ENCODE measurements at regions not wholly inside any gene's neighbourhood (a gene's known extent, or its start where the extent isn't known, plus 50 kb on each side); places are given as distances from the start of the nearest gene placed in this dataset.
A peak's percentile ranks its signal among the peaks of the same experiment; 100 is the strongest.

- no TSS peak for BruUV-seq (replicated peaks)
- no peaks in the 10 kb centered on the region for H3K9me3 ChIP-seq (ENCODE audit: low read length)
- no peak overlapping the region for H2AFZ ChIP-seq (ENCODE audit: low read length)
- H3F3A ChIP-seq (ENCODE audit: low read length, unreplicated experiment), result no peaks in the 10 kb centered on the region
- ChIA-PET CTCF (no interaction called here), POLR2A (ENCODE audit: unreplicated experiment) (no interaction called here)
- no peaks in the 10 kb centered on the region for H3K4me1 ChIP-seq (ENCODE audit: insufficient read depth, low read length)
- no peak overlapping the region for H3K9ac ChIP-seq (ENCODE audit: low read length)
- intact Hi-C loops (cut with micrococcal nuclease), result no loop called here
- H3K79me2 ChIP-seq (ENCODE audit: low read length), result no peaks in the 10 kb centered on the region
- no peak overlapping the region for H3K4me3 ChIP-seq (ENCODE audit: low read length)
- H3K27ac ChIP-seq (ENCODE audit: low read length), result no peak overlapping the region
- no peaks in the 10 kb centered on the region for H3K9me2 ChIP-seq (replicated peaks; ENCODE audit: low read length)
- H3K27me3 ChIP-seq (ENCODE audit: low read length), result no peaks in the 10 kb centered on the region
- H3K36me3 ChIP-seq (ENCODE audit: low read depth, low read length), result no peaks in the 10 kb centered on the region
- no peaks in the 10 kb centered on the region for H4K20me1 ChIP-seq (ENCODE audit: low read length)
- H3K4me2 ChIP-seq (ENCODE audit: low read length), result no peak overlapping the region
- no peak for TF ChIP-seq CTCF (conservative IDR thresholded peaks at IDR 0.05; ENCODE audit: low read depth, low read length)
- TF ChIP-seq EZH2phosphoT487 (IDR thresholded peaks at IDR 0.05; ENCODE audit: borderline replicate concordance, low read length), result no peak
- no peak for TF ChIP-seq EZH2 (IDR thresholded peaks at IDR 0.05; ENCODE audit: low read length, unreplicated experiment)
- no peak for DNase-seq
- no peak for ATAC-seq
These were observed 863.6 kb downstream of the RPA4 start for GRCh38 chrX:97747346-97747745.

- intact Hi-C loops (cut with micrococcal nuclease), result no loop called here
- H3K9me2 ChIP-seq (replicated peaks; ENCODE audit: low read length), result no peaks in the 10 kb centered on the region
- no peak overlapping the region for H3K4me2 ChIP-seq (ENCODE audit: low read length)
- H3K4me3 ChIP-seq (ENCODE audit: low read length), result no peak overlapping the region
- ATAC-seq (no peak), DNase-seq (no peak)
- H3K36me3 ChIP-seq (ENCODE audit: low read depth, low read length), result no peaks in the 10 kb centered on the region
- no peaks in the 10 kb centered on the region for H3K27me3 ChIP-seq (ENCODE audit: low read length)
- no peak overlapping the region for H3K9ac ChIP-seq (ENCODE audit: low read length)
- ChIA-PET CTCF (no interaction called here), POLR2A (ENCODE audit: unreplicated experiment) (no interaction called here)
- H4K20me1 ChIP-seq (ENCODE audit: low read length), result no peaks in the 10 kb centered on the region
- H3K4me1 ChIP-seq (ENCODE audit: insufficient read depth, low read length), result no peaks in the 10 kb centered on the region
- H3K79me2 ChIP-seq (ENCODE audit: low read length), result no peaks in the 10 kb centered on the region
- BruUV-seq (replicated peaks), result no TSS peak
- no peak overlapping the region for H3K27ac ChIP-seq (ENCODE audit: low read length)
- no peak for TF ChIP-seq EZH2phosphoT487 (IDR thresholded peaks at IDR 0.05; ENCODE audit: borderline replicate concordance, low read length)
- no peak for TF ChIP-seq CTCF (conservative IDR thresholded peaks at IDR 0.05; ENCODE audit: low read depth, low read length)
- TF ChIP-seq EZH2 (IDR thresholded peaks at IDR 0.05; ENCODE audit: low read length, unreplicated experiment), result no peak
- H2AFZ ChIP-seq (ENCODE audit: low read length), result no peak overlapping the region
- no peaks in the 10 kb centered on the region for H3F3A ChIP-seq (ENCODE audit: low read length, unreplicated experiment)
- no peaks in the 10 kb centered on the region for H3K9me3 ChIP-seq (ENCODE audit: low read length)
These were observed 867.3 kb downstream of the RPA4 start for GRCh38 chrX:97751016-97751415.

GRCh38 chrX:97751735-97752134 is 868.0 kb downstream of the RPA4 start:
- intact Hi-C loops (cut with micrococcal nuclease), result no loop called here
- ATAC-seq (no peak), DNase-seq (peak; percentile 17)
- Histone ChIP-seq H3K4me2 (ENCODE audit: low read length) (no peak overlapping the region), H4K20me1 (ENCODE audit: low read length) (no peaks in the 10 kb centered on the region), H3K27ac (ENCODE audit: low read length) (no peak overlapping the region), H3K79me2 (ENCODE audit: low read length) (no peaks in the 10 kb centered on the region), H3K4me3 (ENCODE audit: low read length) (no peak overlapping the region), H3K9me3 (ENCODE audit: low read length) (no peaks in the 10 kb centered on the region), H3K4me1 (ENCODE audit: insufficient read depth, low read length) (no peaks in the 10 kb centered on the region), H3K9ac (ENCODE audit: low read length) (no peak overlapping the region), H3K36me3 (ENCODE audit: low read depth, low read length) (no peaks in the 10 kb centered on the region), H3F3A (ENCODE audit: low read length, unreplicated experiment) (no peaks in the 10 kb centered on the region), H2AFZ (ENCODE audit: low read length) (no peak overlapping the region), H3K27me3 (ENCODE audit: low read length) (no peaks in the 10 kb centered on the region), H3K9me2 (replicated peaks; ENCODE audit: low read length) (no peaks in the 10 kb centered on the region)
- CTCF ChIA-PET, result no interaction called here
- no peak for TF ChIP-seq EZH2phosphoT487 (IDR thresholded peaks at IDR 0.05; ENCODE audit: borderline replicate concordance, low read length)
- POLR2A ChIA-PET (ENCODE audit: unreplicated experiment), result no interaction called here
- BruUV-seq (replicated peaks), result no TSS peak
